Caco-2 (cell line): ENCODE measurements at regions not wholly inside any gene's neighbourhood (a gene's known extent, or its start where the extent isn't known, plus 50 kb on each side); places are given as distances from the start of the nearest gene placed in this dataset.

Experiments used
- BruUV-seq: library from RNA; stranded (reverse); fragments of 400-500 nt; replicated peaks from 2 replicates; lab custom pipeline; 2021; lab: Mats Ljungman, UMichigan
- CTCF ChIA-PET: fragments of 300-600 bp; sonication (Branson Sonifier 250); formaldehyde crosslinking; loops from one replicate; lab custom pipeline; 2022; ENCODE audit warnings: antibody characterized with exemption; lab: Charles Lee
- POLR2A ChIA-PET: fragments of 300-600 bp; sonication (Branson Sonifier 250); formaldehyde crosslinking; loops from one replicate; lab custom pipeline; 2022; ENCODE audit warnings: antibody characterized with exemption; lab: Charles Lee
- DNase-seq, 2 experiments: peaks; one replicate each; pipeline versions ENCODE4 v3.0.0 to v3.0.0-alpha.2; 2020 to 2022
- H3K27me3 ChIP-seq: replicated peaks from 2 replicates; pipeline ENCODE4 v1.6.0; 2011; ENCODE audit warnings: low read length; ENCODE audit not compliant: control insufficient read depth, insufficient read depth
- H3K36me3 ChIP-seq: 2 replicates; pipeline ENCODE4 v1.5.1; 2011; ENCODE audit warnings: low read length; ENCODE audit not compliant: control insufficient read depth, insufficient read depth
- H3K4me1 ChIP-seq: fragments of 250-450 bp; sonication (Bioruptor Pico); 2 replicates; pipeline ENCODE4 v1.5.1; 2020; ENCODE audit warnings: mild to moderate bottlenecking
- H3K4me3 ChIP-seq: 2 replicates; pipeline ENCODE4 v1.5.1; 2011; ENCODE audit warnings: low read depth, mild to moderate bottlenecking, control low read depth, low read length
- H3K9me3 ChIP-seq: fragments of 250-450 bp; sonication (Bioruptor Pico); 2 replicates; pipeline ENCODE4 v1.5.1; 2020; ENCODE audit warnings: mild to moderate bottlenecking, moderate library complexity
- H3K27ac Mint-ChIP-seq: one replicate; pipeline ENCODE4 v1.8.0; 2022; ENCODE audit warnings: mixed read lengths; ENCODE audit not compliant: unreplicated experiment
- H3K27me3 Mint-ChIP-seq: one replicate; pipeline ENCODE4 v1.8.0; 2022; ENCODE audit warnings: mixed read lengths; ENCODE audit not compliant: insufficient read depth, unreplicated experiment
- H3K36me3 Mint-ChIP-seq: one replicate; pipeline ENCODE4 v1.8.0; 2022; ENCODE audit warnings: mild to moderate bottlenecking, mixed read lengths; ENCODE audit not compliant: insufficient read depth, unreplicated experiment
- H3K4me1 Mint-ChIP-seq: one replicate; pipeline ENCODE4 v1.8.0; 2022; ENCODE audit warnings: low read depth, mixed read lengths; ENCODE audit not compliant: unreplicated experiment
- H3K4me3 Mint-ChIP-seq: one replicate; pipeline ENCODE4 v1.8.0; 2022; ENCODE audit warnings: mild to moderate bottlenecking, moderate library complexity, mixed read lengths; ENCODE audit not compliant: unreplicated experiment
- H3K9me3 Mint-ChIP-seq: one replicate; pipeline ENCODE4 v1.8.0; 2022; ENCODE audit warnings: mixed read lengths; ENCODE audit not compliant: unreplicated experiment
- intact Hi-C: fragments of 100-400 bp; cut with micrococcal nuclease; formaldehyde crosslinking; loops from one replicate; pipeline ENCODE4 v1.10.0; 2022; ENCODE audit not compliant: unreplicated experiment
- TF ChIP-seq, protein P1 (sequence below), 2 experiments: fragments of 200-600 bp in 1 of 2; IDR thresholded peaks; 1 replicate in 1 of 2; 2 replicates in 1 of 2; pipeline versions ENCODE4 v1.5.1 to v1.8.0; 2011 to 2022; ENCODE audit warnings: antibody characterized with exemption in 1 of 2, control low read depth in 1 of 2, inconsistent platforms in 1 of 2, low read depth in 1 of 2, low read length in 1 of 2, mild to moderate bottlenecking in 1 of 2, moderate library complexity in 1 of 2; ENCODE audit not compliant: insufficient read depth in 1 of 2, severe bottlenecking in 1 of 2, unreplicated experiment in 1 of 2

DNA sequence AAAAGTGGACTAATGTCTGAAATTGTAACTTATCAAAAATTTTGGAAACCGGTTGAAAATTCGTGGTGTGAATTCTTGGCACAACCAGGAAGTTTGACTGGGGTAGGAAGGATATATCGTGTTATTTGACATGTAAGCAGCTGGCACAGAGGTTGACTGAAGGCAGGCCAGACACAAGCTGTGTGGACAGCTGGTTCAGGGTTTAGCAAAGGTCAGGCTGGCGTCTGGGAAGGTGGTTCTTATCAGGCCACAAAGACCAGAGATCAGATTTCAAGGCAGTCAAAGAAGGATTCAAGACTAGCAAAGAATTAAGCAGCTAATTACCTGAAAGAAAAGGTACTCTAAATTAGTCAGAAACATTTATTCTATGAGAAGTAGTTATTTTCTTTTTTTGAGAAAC is 450.2 kb upstream of the MDGA2 start:
- Histone ChIP-seq H3K4me1 (no peaks in the 10 kb centered on the region), H3K4me3 (no peak overlapping the region), H3K9me3 (no peaks in the 10 kb centered on the region), H3K36me3 (no peaks in the 10 kb centered on the region), H3K27me3 (no peaks in the 10 kb centered on the region)
- BruUV-seq = no TSS peak
- Mint-ChIP-seq H3K9me3 (no peaks in the 10 kb centered on the region), H3K4me3 (no peak overlapping the region), H3K27ac (no peak overlapping the region), H3K27me3 (no peaks in the 10 kb centered on the region), H3K4me1 (peaks cover 9% of the 10 kb centered on the region), H3K36me3 (no peaks in the 10 kb centered on the region)
- no peak for DNase-seq
- POLR2A ChIA-PET = no interaction called here
- TF ChIP-seq, protein P1, sequence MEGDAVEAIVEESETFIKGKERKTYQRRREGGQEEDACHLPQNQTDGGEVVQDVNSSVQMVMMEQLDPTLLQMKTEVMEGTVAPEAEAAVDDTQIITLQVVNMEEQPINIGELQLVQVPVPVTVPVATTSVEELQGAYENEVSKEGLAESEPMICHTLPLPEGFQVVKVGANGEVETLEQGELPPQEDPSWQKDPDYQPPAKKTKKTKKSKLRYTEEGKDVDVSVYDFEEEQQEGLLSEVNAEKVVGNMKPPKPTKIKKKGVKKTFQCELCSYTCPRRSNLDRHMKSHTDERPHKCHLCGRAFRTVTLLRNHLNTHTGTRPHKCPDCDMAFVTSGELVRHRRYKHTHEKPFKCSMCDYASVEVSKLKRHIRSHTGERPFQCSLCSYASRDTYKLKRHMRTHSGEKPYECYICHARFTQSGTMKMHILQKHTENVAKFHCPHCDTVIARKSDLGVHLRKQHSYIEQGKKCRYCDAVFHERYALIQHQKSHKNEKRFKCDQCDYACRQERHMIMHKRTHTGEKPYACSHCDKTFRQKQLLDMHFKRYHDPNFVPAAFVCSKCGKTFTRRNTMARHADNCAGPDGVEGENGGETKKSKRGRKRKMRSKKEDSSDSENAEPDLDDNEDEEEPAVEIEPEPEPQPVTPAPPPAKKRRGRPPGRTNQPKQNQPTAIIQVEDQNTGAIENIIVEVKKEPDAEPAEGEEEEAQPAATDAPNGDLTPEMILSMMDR (IDR thresholded peaks at IDR 0.05; ENCODE audit: insufficient read depth in 1 of 2, low read depth in 1 of 2, low read length in 1 of 2, severe bottlenecking in 1 of 2, unreplicated experiment in 1 of 2) = no peak
- intact Hi-C loops = no loop called here
- CTCF ChIA-PET = interaction anchor here (0.6 kb wide), 1 partner anchor 8 kb away, joined by 6 read pairs; no protein-coding TSS in a partner anchor

GRCh38 chr14:48113713-48114112 is 438.3 kb upstream of the MDGA2 start:
- POLR2A ChIA-PET = no interaction called here
- H3K36me3 Mint-ChIP-seq = no peaks in the 10 kb centered on the region
- H3K4me3 Mint-ChIP-seq = no peak overlapping the region
- H3K27ac Mint-ChIP-seq = no peak overlapping the region
- Histone ChIP-seq H3K36me3 (no peaks in the 10 kb centered on the region), H3K9me3 (no peaks in the 10 kb centered on the region), H3K4me1 (no peaks in the 10 kb centered on the region), H3K4me3 (no peak overlapping the region), H3K27me3 (no peaks in the 10 kb centered on the region)
- no TSS peak for BruUV-seq
- intact Hi-C loops = no loop called here
- CTCF ChIA-PET = no interaction called here
- no peaks in the 10 kb centered on the region for H3K4me1 Mint-ChIP-seq
- H3K27me3 Mint-ChIP-seq = no peaks in the 10 kb centered on the region
- TF ChIP-seq, protein P1 (IDR thresholded peaks at IDR 0.05; ENCODE audit: insufficient read depth in 1 of 2, low read depth in 1 of 2, low read length in 1 of 2, severe bottlenecking in 1 of 2, unreplicated experiment in 1 of 2) = no peak
- H3K9me3 Mint-ChIP-seq = no peaks in the 10 kb centered on the region
- no peak for DNase-seq

DNA sequence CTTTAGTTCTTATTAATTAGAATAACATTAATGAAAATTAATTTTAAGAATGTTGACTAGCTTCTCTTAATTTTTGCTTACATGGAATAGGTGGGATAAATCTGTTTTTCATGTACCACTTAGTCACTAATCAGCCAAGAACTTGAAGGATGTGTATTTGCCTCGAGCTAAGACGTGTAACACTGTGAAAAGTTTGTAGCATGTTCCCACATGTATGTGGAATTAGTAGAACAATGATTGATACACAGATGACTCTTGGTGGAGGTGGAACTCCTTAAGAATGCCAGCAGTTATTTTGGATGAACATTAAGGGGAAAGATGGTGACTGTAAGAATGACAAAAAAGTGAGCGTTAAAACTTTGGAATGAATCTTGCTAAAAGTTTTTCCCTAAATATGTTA is 435.7 kb upstream of the MDGA2 start:
- Mint-ChIP-seq H3K4me1 (no peaks in the 10 kb centered on the region), H3K9me3 (no peaks in the 10 kb centered on the region), H3K4me3 (no peak overlapping the region), H3K27ac (no peak overlapping the region), H3K36me3 (no peaks in the 10 kb centered on the region), H3K27me3 (no peaks in the 10 kb centered on the region)
- H3K27me3 ChIP-seq = no peaks in the 10 kb centered on the region
- H3K4me1 ChIP-seq = no peaks in the 10 kb centered on the region
- H3K9me3 ChIP-seq = no peaks in the 10 kb centered on the region
- H3K4me3 ChIP-seq = no peak overlapping the region
- DNase-seq = no peak
- TF ChIP-seq, protein P1 (IDR thresholded peaks at IDR 0.05; ENCODE audit: insufficient read depth in 1 of 2, low read depth in 1 of 2, low read length in 1 of 2, severe bottlenecking in 1 of 2, unreplicated experiment in 1 of 2) = no peak
- POLR2A ChIA-PET = no interaction called here
- H3K36me3 ChIP-seq = no peaks in the 10 kb centered on the region
- CTCF ChIA-PET = no interaction called here
- BruUV-seq = no TSS peak
- intact Hi-C loops = no loop called here
